ENCODE measurements at regions not wholly inside any gene's neighbourhood (a gene's known extent, or its start where the extent isn't known, plus 50 kb on each side); places are given as distances from the start of the nearest gene placed in this dataset.

GRCh38 chr10:55374917-55375316 lies 573.9 kb upstream of the PCDH15 start:
- H3K9ac ChIP-seq (ENCODE audit: low read length), result no peak overlapping the region
- H3K4me1 Mint-ChIP-seq (ENCODE audit: low read depth, unreplicated experiment), result peaks cover 24% of the 10 kb centered on the region
- H3K27ac Mint-ChIP-seq (ENCODE audit: unreplicated experiment), result peak overlapping the region; percentile 15
- FAIRE-seq (no peak), DNase-seq (ENCODE audit: low read depth) (peak; percentile 39)
- no peaks in the 10 kb centered on the region for H3K27me3 ChIP-seq (ENCODE audit: insufficient read depth, low read length)
- no peaks in the 10 kb centered on the region for H3K4me1 ChIP-seq (ENCODE audit: insufficient read depth, low read length)
- no peaks in the 10 kb centered on the region for H3K36me3 ChIP-seq (ENCODE audit: insufficient read depth, low read length)
- no peak overlapping the region for H3K27ac ChIP-seq (ENCODE audit: low read depth, low read length)
- TF ChIP-seq, protein P1, sequence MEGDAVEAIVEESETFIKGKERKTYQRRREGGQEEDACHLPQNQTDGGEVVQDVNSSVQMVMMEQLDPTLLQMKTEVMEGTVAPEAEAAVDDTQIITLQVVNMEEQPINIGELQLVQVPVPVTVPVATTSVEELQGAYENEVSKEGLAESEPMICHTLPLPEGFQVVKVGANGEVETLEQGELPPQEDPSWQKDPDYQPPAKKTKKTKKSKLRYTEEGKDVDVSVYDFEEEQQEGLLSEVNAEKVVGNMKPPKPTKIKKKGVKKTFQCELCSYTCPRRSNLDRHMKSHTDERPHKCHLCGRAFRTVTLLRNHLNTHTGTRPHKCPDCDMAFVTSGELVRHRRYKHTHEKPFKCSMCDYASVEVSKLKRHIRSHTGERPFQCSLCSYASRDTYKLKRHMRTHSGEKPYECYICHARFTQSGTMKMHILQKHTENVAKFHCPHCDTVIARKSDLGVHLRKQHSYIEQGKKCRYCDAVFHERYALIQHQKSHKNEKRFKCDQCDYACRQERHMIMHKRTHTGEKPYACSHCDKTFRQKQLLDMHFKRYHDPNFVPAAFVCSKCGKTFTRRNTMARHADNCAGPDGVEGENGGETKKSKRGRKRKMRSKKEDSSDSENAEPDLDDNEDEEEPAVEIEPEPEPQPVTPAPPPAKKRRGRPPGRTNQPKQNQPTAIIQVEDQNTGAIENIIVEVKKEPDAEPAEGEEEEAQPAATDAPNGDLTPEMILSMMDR (IDR thresholded peaks at IDR 0.05; ENCODE audit: insufficient read depth, low read depth, low read length), result no peak
- TF ChIP-seq EZH2 (IDR thresholded peaks at IDR 0.05; ENCODE audit: insufficient read depth, low read length), result no peak
- H3K9me3 ChIP-seq (ENCODE audit: insufficient read depth, low read depth, low read length), result no peaks in the 10 kb centered on the region
- no peaks in the 10 kb centered on the region for H3K36me3 Mint-ChIP-seq (ENCODE audit: low read depth, unreplicated experiment)
- no peaks in the 10 kb centered on the region for H3K27me3 Mint-ChIP-seq (ENCODE audit: low read depth, unreplicated experiment)
- H3K4me3 Mint-ChIP-seq (ENCODE audit: unreplicated experiment), result no peak overlapping the region
- peak overlapping the region; percentile 49 for H2AFZ ChIP-seq (ENCODE audit: low read depth, low read length)
- no peaks in the 10 kb centered on the region for H4K20me1 ChIP-seq (ENCODE audit: insufficient read depth, low read length)
- H3K4me3 ChIP-seq (ENCODE audit: insufficient read depth, low read depth, low read length), result no peak overlapping the region
- peak overlapping the region; percentile 10 for H3K4me2 ChIP-seq (ENCODE audit: low read length)
- no peaks in the 10 kb centered on the region for H3K79me2 ChIP-seq (ENCODE audit: insufficient read depth, low read length)
- H3K9me3 Mint-ChIP-seq (ENCODE audit: unreplicated experiment), result no peaks in the 10 kb centered on the region

- Histone ChIP-seq H3K36me3 (ENCODE audit: insufficient read depth, low read length) (no peaks in the 10 kb centered on the region), H3K4me1 (ENCODE audit: insufficient read depth, low read length) (no peaks in the 10 kb centered on the region), H3K9me3 (ENCODE audit: insufficient read depth, low read depth, low read length) (no peaks in the 10 kb centered on the region), H3K4me3 (ENCODE audit: insufficient read depth, low read depth, low read length) (no peak overlapping the region), H3K27ac (ENCODE audit: low read depth, low read length) (no peak overlapping the region), H3K4me2 (ENCODE audit: low read length) (no peak overlapping the region), H4K20me1 (ENCODE audit: insufficient read depth, low read length) (no peaks in the 10 kb centered on the region), H3K9ac (ENCODE audit: low read length) (no peak overlapping the region), H2AFZ (ENCODE audit: low read depth, low read length) (no peak overlapping the region), H3K79me2 (ENCODE audit: insufficient read depth, low read length) (no peaks in the 10 kb centered on the region), H3K27me3 (ENCODE audit: insufficient read depth, low read length) (no peaks in the 10 kb centered on the region)
- Mint-ChIP-seq H3K27me3 (ENCODE audit: low read depth, unreplicated experiment) (no peaks in the 10 kb centered on the region), H3K4me1 (ENCODE audit: low read depth, unreplicated experiment) (peaks cover 26% of the 10 kb centered on the region), H3K27ac (ENCODE audit: unreplicated experiment) (peak overlapping the region; percentile 41), H3K9me3 (ENCODE audit: unreplicated experiment) (no peaks in the 10 kb centered on the region), H3K36me3 (ENCODE audit: low read depth, unreplicated experiment) (no peaks in the 10 kb centered on the region), H3K4me3 (ENCODE audit: unreplicated experiment) (no peak overlapping the region)
- DNase-seq (ENCODE audit: low read depth) (no peak), FAIRE-seq (no peak)
- TF ChIP-seq, protein P1 (IDR thresholded peaks at IDR 0.05; ENCODE audit: insufficient read depth, low read depth, low read length), result no peak
- no peak for TF ChIP-seq EZH2 (IDR thresholded peaks at IDR 0.05; ENCODE audit: insufficient read depth, low read length)
These were observed 573.0 kb upstream of the PCDH15 start for GRCh38 chr10:55374060-55374459.

- H3K4me1 Mint-ChIP-seq (ENCODE audit: low read depth, unreplicated experiment), result peaks cover 18% of the 10 kb centered on the region
- TF ChIP-seq, protein P1 (IDR thresholded peaks at IDR 0.05; ENCODE audit: insufficient read depth, low read depth, low read length), result no peak
- no peak for TF ChIP-seq EZH2 (IDR thresholded peaks at IDR 0.05; ENCODE audit: insufficient read depth, low read length)
These were observed 568.8 kb upstream of the PCDH15 start for GRCh38 chr10:55369670-55370420.

More at GRCh38 chr10:55369670-55370420, 568.8 kb upstream of the PCDH15 start:
- H3K4me1 ChIP-seq (ENCODE audit: insufficient read depth, low read length), result no peaks in the 10 kb centered on the region
- H3K27me3 ChIP-seq (ENCODE audit: insufficient read depth, low read length), result no peaks in the 10 kb centered on the region
- no peaks in the 10 kb centered on the region for H3K36me3 ChIP-seq (ENCODE audit: insufficient read depth, low read length)
- no peak overlapping the region for H3K27ac ChIP-seq (ENCODE audit: low read depth, low read length)
- no peaks in the 10 kb centered on the region for H3K79me2 ChIP-seq (ENCODE audit: insufficient read depth, low read length)
- H3K9ac ChIP-seq (ENCODE audit: low read length), result no peak overlapping the region
- H3K4me3 Mint-ChIP-seq (ENCODE audit: unreplicated experiment), result no peak overlapping the region
- no peak overlapping the region for H3K4me3 ChIP-seq (ENCODE audit: insufficient read depth, low read depth, low read length)
- no peaks in the 10 kb centered on the region for H3K36me3 Mint-ChIP-seq (ENCODE audit: low read depth, unreplicated experiment)
- peak; percentile 74 for DNase-seq (ENCODE audit: low read depth)
- no peaks in the 10 kb centered on the region for H4K20me1 ChIP-seq (ENCODE audit: insufficient read depth, low read length)
- no peaks in the 10 kb centered on the region for H3K9me3 ChIP-seq (ENCODE audit: insufficient read depth, low read depth, low read length)
- H3K27ac Mint-ChIP-seq (ENCODE audit: unreplicated experiment), result no peak overlapping the region
- H3K4me2 ChIP-seq (ENCODE audit: low read length), result no peak overlapping the region
- FAIRE-seq, result no peak
- no peaks in the 10 kb centered on the region for H3K9me3 Mint-ChIP-seq (ENCODE audit: unreplicated experiment)
- no peak overlapping the region for H2AFZ ChIP-seq (ENCODE audit: low read depth, low read length)
- no peaks in the 10 kb centered on the region for H3K27me3 Mint-ChIP-seq (ENCODE audit: low read depth, unreplicated experiment)

Data from astrocyte (in vitro differentiated cells and primary cell).